ENCODE measurements at regions not wholly inside any gene's neighbourhood (a gene's known extent, or its start where the extent isn't known, plus 50 kb on each side); places are given as distances from the start of the nearest gene placed in this dataset.
"Not testable (repeated sequence)": the region's sequence is repeated elsewhere in the genome, so short reads cannot be mapped to it uniquely, and the experiment has no call there.

- no peaks in the 10 kb centered on the region for H3K4me1 ChIP-seq
- DNase-seq: no peak
- H3K4me3 ChIP-seq: no peak overlapping the region
- intact Hi-C loops (cut with DNase I; ENCODE audit: low total_unique reads): no loop called here
- TF ChIP-seq POLR2AphosphoS5 (IDR thresholded peaks at IDR 0.05) (no peak), POLR2A (IDR thresholded peaks at IDR 0.05) (no peak), EP300 (IDR thresholded peaks at IDR 0.05) (no peak), CTCF (IDR thresholded peaks at IDR 0.05) (no peak)
- no peaks in the 10 kb centered on the region for H3K9me3 ChIP-seq
- no peak overlapping the region for H3K27ac ChIP-seq
- no peaks in the 10 kb centered on the region for H3K36me3 ChIP-seq
- 84 to 95% (median 91%) methylated on average over 3 of the region's 3 CpGs for WGBS, 5 donors
- no peaks in the 10 kb centered on the region for H3K27me3 ChIP-seq
Measured at GRCh38 chr17:31609331-31609730, 217.9 kb downstream of the RAB11FIP4 start.

- Histone ChIP-seq H3K36me3 (no peaks in the 10 kb centered on the region), H3K9me3 (no peaks in the 10 kb centered on the region), H3K27me3 (no peaks in the 10 kb centered on the region), H3K4me3 (no peak overlapping the region), H3K4me1 (no peaks in the 10 kb centered on the region), H3K27ac (no peak overlapping the region)
- intact Hi-C loops (cut with DNase I; ENCODE audit: low total_unique reads): no loop called here
- WGBS, 5 donors: 73 to 83% (median 78%) methylated on average over 3 of the region's 3 CpGs
- DNase-seq: no peak
- no peak for TF ChIP-seq CTCF (IDR thresholded peaks at IDR 0.05)
- no peak for TF ChIP-seq POLR2A (IDR thresholded peaks at IDR 0.05)
- TF ChIP-seq EP300 (IDR thresholded peaks at IDR 0.05): no peak
Measured at GRCh38 chr17:31608659-31609254, 217.3 kb downstream of the RAB11FIP4 start.

- 93 to 100% (median 97%) methylated on average over 1 of the region's 1 CpG for WGBS, 5 donors
- no peaks in the 10 kb centered on the region for H3K27me3 ChIP-seq
- intact Hi-C loops (cut with DNase I; ENCODE audit: low total_unique reads): no loop called here
- no peaks in the 10 kb centered on the region for H3K4me1 ChIP-seq
- DNase-seq: no peak
- H3K4me3 ChIP-seq: no peak overlapping the region
- H3K36me3 ChIP-seq: no peaks in the 10 kb centered on the region
- TF ChIP-seq CTCF (IDR thresholded peaks at IDR 0.05): no peak
- TF ChIP-seq POLR2AphosphoS5 (IDR thresholded peaks at IDR 0.05): no peak
- no peak for TF ChIP-seq EP300 (IDR thresholded peaks at IDR 0.05)
- TF ChIP-seq POLR2A (IDR thresholded peaks at IDR 0.05): no peak
- H3K27ac ChIP-seq: no peak overlapping the region
- H3K9me3 ChIP-seq: no peaks in the 10 kb centered on the region
Measured at GRCh38 chr17:31605761-31606160, 214.3 kb downstream of the RAB11FIP4 start.

DNA sequence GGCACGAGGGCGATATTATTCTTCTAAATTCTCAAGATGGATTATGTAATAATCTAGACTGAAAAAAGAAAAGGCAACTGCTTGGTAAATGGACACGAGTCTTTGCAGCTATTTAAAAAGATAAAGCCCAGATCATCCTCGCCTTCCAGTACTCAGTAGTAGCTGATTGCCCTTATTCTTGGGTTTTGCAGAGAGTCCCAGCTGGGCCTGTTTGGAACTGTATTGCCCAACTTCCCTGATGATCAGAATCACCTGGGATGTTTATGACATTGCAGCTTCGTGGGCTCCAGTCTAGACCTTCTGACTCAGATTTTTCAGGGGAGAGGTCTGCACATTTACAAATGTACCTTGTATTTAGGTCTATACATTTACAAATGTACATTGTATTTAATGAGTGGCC is 213.5 kb downstream of the RAB11FIP4 start:
- no peak overlapping the region for H3K27ac ChIP-seq
- no peak overlapping the region for H3K4me3 ChIP-seq
- WGBS, 5 donors: 79 to 86% (median 85%) methylated on average over 5 of the region's 5 CpGs
- H3K4me1 ChIP-seq: no peaks in the 10 kb centered on the region
- no peaks in the 10 kb centered on the region for H3K9me3 ChIP-seq
- no peaks in the 10 kb centered on the region for H3K36me3 ChIP-seq
- TF ChIP-seq EP300 (IDR thresholded peaks at IDR 0.05) (no peak), POLR2A (IDR thresholded peaks at IDR 0.05) (no peak), POLR2AphosphoS5 (IDR thresholded peaks at IDR 0.05) (no peak), CTCF (IDR thresholded peaks at IDR 0.05) (no peak)
- intact Hi-C loops (cut with DNase I; ENCODE audit: low total_unique reads): no loop called here
- no peak for DNase-seq
- no peaks in the 10 kb centered on the region for H3K27me3 ChIP-seq

GRCh38 chr17:31600144-31600543 is 208.7 kb downstream of the RAB11FIP4 start:
- H3K36me3 ChIP-seq; DNase-seq; H3K27ac ChIP-seq; H3K4me3 ChIP-seq; intact Hi-C loops (cut with DNase I; ENCODE audit: low total_unique reads); H3K9me3 ChIP-seq; H3K27me3 ChIP-seq: not testable (repeated sequence)
- 89 to 96% (median 96%) methylated on average over 9 of the region's 9 CpGs for WGBS, 5 donors
- peaks cover 15 to 32% (median 20%) of the 10 kb centered on the region in 4 donors for H3K4me1 ChIP-seq

Data from stomach (tissue), 8 donors.